ENCODE measurements at regions not wholly inside any gene's neighbourhood (a gene's known extent, or its start where the extent isn't known, plus 50 kb on each side); places are given as distances from the start of the nearest gene placed in this dataset.

DNA sequence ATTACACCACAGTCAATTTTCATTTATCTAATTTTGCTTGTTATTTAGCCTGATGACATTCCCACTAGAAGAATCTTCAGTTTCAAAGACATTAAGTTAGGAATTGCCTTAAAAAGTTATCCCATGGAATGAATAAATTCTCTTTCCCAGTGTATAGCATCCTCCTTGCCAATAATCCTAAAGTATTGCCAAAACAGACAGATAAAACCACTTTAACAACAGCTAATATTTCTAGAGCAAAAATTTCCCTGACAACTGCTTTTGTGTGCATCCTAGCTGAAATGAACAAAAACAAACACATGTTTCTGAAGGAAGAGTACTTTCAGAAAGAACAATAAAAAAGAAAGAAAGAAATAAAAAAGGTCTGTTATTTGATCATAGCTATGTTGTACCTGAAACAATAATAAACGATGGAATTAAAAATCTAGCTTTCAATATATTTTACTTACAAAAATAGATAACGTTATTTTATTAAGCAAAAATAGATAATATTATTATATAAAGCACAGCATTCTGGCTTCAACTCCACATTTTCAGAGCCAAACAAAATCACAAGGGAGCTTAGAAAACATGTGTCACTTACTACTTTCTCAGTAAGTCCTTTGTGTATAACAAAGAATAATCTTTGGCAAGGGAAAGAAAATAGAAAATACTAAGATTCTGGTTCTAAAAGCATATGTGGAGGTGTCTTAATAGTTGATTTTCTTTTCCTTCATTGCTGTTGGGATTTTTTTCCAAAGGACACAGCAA is 939.0 kb upstream of the CRIM1 start:
- in situ Hi-C loops (cut with HindIII; ENCODE audit: low pct_ligation_motif_present, low sequenced_read_pairs): no loop called here
- TF ChIP-seq, protein P1, sequence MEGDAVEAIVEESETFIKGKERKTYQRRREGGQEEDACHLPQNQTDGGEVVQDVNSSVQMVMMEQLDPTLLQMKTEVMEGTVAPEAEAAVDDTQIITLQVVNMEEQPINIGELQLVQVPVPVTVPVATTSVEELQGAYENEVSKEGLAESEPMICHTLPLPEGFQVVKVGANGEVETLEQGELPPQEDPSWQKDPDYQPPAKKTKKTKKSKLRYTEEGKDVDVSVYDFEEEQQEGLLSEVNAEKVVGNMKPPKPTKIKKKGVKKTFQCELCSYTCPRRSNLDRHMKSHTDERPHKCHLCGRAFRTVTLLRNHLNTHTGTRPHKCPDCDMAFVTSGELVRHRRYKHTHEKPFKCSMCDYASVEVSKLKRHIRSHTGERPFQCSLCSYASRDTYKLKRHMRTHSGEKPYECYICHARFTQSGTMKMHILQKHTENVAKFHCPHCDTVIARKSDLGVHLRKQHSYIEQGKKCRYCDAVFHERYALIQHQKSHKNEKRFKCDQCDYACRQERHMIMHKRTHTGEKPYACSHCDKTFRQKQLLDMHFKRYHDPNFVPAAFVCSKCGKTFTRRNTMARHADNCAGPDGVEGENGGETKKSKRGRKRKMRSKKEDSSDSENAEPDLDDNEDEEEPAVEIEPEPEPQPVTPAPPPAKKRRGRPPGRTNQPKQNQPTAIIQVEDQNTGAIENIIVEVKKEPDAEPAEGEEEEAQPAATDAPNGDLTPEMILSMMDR (IDR thresholded peaks at IDR 0.05; ENCODE audit: low read depth, low read length, missing control alignments): no peak

GRCh38 chr2:35415942-35416341 is 939.6 kb upstream of the CRIM1 start:
- no peak overlapping the region for H3K27ac ChIP-seq
- in situ Hi-C loops (cut with HindIII; ENCODE audit: low pct_ligation_motif_present, low sequenced_read_pairs): no loop called here
- H3K36me3 ChIP-seq (replicated peaks): no peaks in the 10 kb centered on the region
- H3K4me3 ChIP-seq (ENCODE audit: low read depth, low read length): no peak overlapping the region
- DNase-seq: no peak
- TF ChIP-seq, protein P1 (IDR thresholded peaks at IDR 0.05; ENCODE audit: low read depth, low read length, missing control alignments): no peak
- no peaks in the 10 kb centered on the region for H3K27me3 ChIP-seq (replicated peaks)

More for the DNA sequence above, 939.0 kb upstream of the CRIM1 start:
- no peak for DNase-seq
- Histone ChIP-seq H3K36me3 (replicated peaks) (no peaks in the 10 kb centered on the region), H3K27me3 (replicated peaks) (no peaks in the 10 kb centered on the region), H3K4me3 (ENCODE audit: low read depth, low read length) (no peak overlapping the region), H3K27ac (no peak overlapping the region)

GRCh38 chr2:35415282-35415681 is 940.3 kb upstream of the CRIM1 start:
- in situ Hi-C loops (cut with HindIII; ENCODE audit: low pct_ligation_motif_present, low sequenced_read_pairs): no loop called here
- no peaks in the 10 kb centered on the region for H3K27me3 ChIP-seq (replicated peaks)
- TF ChIP-seq, protein P1 (IDR thresholded peaks at IDR 0.05; ENCODE audit: low read depth, low read length, missing control alignments): peak; percentile 42

GRCh38 chr2:35410431-35411061 is 945.0 kb upstream of the CRIM1 start:
- TF ChIP-seq, protein P1 (IDR thresholded peaks at IDR 0.05; ENCODE audit: low read depth, low read length, missing control alignments): peak; percentile 94
- in situ Hi-C loops (cut with HindIII; ENCODE audit: low pct_ligation_motif_present, low sequenced_read_pairs): no loop called here
- no peaks in the 10 kb centered on the region for H3K27me3 ChIP-seq (replicated peaks)
- peak; percentile 20 for DNase-seq
- no peaks in the 10 kb centered on the region for H3K36me3 ChIP-seq (replicated peaks)
- no peak overlapping the region for H3K27ac ChIP-seq
- no peak overlapping the region for H3K4me3 ChIP-seq (ENCODE audit: low read depth, low read length)

More at GRCh38 chr2:35415282-35415681, 940.3 kb upstream of the CRIM1 start:
- Histone ChIP-seq H3K4me3 (ENCODE audit: low read depth, low read length) (no peak overlapping the region), H3K36me3 (replicated peaks) (no peaks in the 10 kb centered on the region), H3K27ac (no peak overlapping the region)
- DNase-seq: no peak

DNA sequence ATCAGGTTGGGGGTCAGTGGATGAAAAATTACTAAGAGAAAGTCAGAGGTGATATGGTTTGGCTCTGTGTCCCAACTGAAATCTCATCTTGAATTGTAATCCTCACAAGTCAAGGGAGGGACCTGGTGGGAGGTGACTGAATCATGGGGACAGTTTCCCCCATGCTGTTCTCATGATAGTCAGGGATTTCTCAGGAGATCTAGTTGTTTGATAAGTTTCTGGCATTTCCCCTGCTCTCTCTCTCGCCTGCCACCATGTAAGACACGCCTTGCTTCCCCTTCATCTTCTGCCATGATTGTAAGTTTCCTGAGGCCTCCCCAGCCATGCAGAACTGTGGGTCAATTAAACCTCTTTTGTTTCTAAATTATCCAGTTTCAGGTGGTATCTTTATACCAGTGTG is 945.8 kb upstream of the CRIM1 start:
- in situ Hi-C loops (cut with HindIII; ENCODE audit: low pct_ligation_motif_present, low sequenced_read_pairs): no loop called here
- no peaks in the 10 kb centered on the region for H3K36me3 ChIP-seq (replicated peaks)
- TF ChIP-seq, protein P1 (IDR thresholded peaks at IDR 0.05; ENCODE audit: low read depth, low read length, missing control alignments): no peak
- DNase-seq: no peak
- no peak overlapping the region for H3K4me3 ChIP-seq (ENCODE audit: low read depth, low read length)
- no peaks in the 10 kb centered on the region for H3K27me3 ChIP-seq (replicated peaks)
- no peak overlapping the region for H3K27ac ChIP-seq

Data from brain microvascular endothelial cell (primary cell).